LNCaP clone FGC (cell line): ENCODE measurements at regions not wholly inside any gene's neighbourhood (a gene's known extent, or its start where the extent isn't known, plus 50 kb on each side); places are given as distances from the start of the nearest gene placed in this dataset.

Experiments used
- DNase-seq: peaks from one replicate; pipeline ENCODE4 v3.0.0-alpha.2; 2011; ENCODE audit warnings: low read depth
- H3K4me3 ChIP-seq: 2 replicates; pipeline ENCODE4 v1.5.1; 2011; ENCODE audit warnings: mild to moderate bottlenecking, low read depth, low read length, control low read depth
- TF ChIP-seq, protein P1 (sequence below): IDR thresholded peaks from 2 replicates; pipeline ENCODE4 v1.5.1; 2012; ENCODE audit warnings: mild to moderate bottlenecking; ENCODE audit not compliant: control insufficient read depth, insufficient read depth; ENCODE audit errors: extremely low read depth

DNA sequence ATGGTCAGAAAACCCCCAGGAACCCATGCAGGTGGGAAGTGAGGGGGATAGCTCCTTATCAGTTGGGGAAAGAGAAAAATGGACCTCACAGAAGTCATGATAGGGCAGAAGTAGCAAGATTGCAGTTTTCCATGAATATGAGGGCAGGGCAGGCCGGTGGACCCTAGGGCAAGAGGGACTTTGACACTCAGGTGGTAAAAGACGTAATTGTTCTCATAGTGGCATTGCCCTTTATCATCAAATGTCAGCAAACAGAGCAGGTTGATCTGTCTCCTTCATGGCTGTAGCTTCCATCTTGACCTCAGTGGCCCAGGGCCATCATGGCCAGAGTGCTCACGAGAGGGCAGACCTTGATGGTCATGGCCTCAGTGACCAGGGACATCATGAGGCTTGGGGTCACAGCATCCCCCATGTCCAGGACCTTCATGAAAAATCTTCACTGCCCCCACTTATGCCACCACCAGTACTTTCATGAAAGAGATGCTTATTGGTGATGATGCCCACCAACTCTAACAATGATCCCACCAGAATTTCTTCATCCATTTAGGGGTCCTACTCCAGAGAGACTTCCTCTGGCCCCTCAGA is 127.1 kb downstream of the SNX19 start:
- H3K4me3 ChIP-seq = no peak overlapping the region
- no peak for DNase-seq
- TF ChIP-seq, protein P1, sequence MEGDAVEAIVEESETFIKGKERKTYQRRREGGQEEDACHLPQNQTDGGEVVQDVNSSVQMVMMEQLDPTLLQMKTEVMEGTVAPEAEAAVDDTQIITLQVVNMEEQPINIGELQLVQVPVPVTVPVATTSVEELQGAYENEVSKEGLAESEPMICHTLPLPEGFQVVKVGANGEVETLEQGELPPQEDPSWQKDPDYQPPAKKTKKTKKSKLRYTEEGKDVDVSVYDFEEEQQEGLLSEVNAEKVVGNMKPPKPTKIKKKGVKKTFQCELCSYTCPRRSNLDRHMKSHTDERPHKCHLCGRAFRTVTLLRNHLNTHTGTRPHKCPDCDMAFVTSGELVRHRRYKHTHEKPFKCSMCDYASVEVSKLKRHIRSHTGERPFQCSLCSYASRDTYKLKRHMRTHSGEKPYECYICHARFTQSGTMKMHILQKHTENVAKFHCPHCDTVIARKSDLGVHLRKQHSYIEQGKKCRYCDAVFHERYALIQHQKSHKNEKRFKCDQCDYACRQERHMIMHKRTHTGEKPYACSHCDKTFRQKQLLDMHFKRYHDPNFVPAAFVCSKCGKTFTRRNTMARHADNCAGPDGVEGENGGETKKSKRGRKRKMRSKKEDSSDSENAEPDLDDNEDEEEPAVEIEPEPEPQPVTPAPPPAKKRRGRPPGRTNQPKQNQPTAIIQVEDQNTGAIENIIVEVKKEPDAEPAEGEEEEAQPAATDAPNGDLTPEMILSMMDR = no peak

DNA sequence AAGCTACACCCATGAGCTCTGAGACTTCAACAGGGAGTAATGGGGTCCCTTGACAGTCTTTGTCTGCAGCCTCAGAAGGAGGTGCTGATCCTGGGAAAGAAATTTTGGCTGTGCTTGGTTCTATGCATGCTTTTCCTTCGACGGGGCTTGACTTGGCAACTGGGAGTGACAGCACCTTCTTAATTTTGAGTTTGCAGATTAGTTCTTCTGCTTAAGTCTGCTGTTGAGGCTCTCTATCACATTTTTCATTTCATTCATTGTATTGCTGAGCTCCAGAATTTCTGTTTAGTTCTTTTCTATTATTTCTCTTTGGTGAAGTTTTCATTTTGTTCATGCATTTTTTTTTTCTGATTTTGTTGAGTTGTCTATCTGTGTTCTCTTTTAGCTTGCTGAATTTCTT is 125.6 kb downstream of the SNX19 start:
- H3K4me3 ChIP-seq = no peak overlapping the region
- TF ChIP-seq, protein P1 = no peak

DNA sequence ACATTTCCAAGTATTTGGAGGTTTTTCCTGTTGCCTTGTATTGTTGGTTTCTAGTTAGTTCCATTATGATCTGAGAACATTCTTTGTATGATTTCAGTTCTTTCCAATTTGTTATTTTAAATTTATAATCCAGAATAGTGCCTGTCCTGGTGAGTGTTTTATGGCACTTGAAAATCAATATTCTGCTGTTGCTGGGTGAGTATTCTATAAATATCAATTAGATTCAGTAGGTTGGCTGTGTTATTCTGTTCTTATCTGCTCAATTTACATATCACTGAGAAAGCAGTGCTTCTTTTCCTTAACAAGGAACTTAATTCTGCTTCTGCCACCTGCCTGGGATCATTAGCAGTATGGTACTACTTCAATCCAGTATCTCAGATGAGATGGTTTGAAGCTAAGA is 123.5 kb downstream of the SNX19 start:
- no peak overlapping the region for H3K4me3 ChIP-seq
- TF ChIP-seq, protein P1 = no peak
- DNase-seq = no peak

More for the DNA sequence above, 125.6 kb downstream of the SNX19 start:
- no peak for DNase-seq

DNA sequence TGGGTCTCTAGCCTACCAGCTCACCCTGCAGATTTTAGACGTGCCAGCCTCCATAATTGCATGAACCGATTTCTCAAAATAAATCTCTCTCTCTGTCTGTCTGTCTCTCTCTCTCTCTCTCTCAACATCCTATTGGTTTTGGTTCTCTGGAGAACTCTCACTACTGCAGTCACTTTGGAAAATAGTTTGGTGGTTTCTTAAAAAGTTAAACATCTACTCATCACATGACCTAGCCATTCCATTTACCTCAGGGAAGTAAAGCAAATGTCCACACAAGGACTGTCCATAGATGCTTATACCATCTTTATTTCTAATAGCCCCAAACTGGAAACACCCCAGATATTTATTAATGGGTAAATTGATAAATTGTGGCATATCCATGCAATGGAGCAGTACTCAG is 119.5 kb downstream of the SNX19 start:
- DNase-seq = no peak
- H3K4me3 ChIP-seq = no peak overlapping the region
- TF ChIP-seq, protein P1 = no peak

DNA sequence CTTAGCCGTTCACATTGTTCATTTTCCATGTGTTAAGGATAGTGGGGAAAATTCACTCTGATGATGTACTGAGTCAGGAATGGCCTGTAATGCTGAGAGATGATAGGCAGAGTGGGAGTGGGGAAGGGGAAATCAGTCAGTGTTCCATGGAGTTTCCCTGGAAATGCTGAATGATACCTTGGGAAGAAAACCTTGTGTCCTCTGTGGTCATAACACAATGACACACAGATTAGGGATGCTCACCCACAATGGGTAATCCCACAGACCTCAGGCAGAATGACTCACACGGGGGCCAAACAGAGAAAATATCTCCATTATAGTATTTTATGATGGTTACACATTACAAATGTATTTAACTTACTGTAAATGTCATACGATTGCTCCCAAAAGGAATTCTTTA is 118.0 kb downstream of the SNX19 start:
- no peak overlapping the region for H3K4me3 ChIP-seq
- TF ChIP-seq, protein P1 = no peak
- DNase-seq = no peak

DNA sequence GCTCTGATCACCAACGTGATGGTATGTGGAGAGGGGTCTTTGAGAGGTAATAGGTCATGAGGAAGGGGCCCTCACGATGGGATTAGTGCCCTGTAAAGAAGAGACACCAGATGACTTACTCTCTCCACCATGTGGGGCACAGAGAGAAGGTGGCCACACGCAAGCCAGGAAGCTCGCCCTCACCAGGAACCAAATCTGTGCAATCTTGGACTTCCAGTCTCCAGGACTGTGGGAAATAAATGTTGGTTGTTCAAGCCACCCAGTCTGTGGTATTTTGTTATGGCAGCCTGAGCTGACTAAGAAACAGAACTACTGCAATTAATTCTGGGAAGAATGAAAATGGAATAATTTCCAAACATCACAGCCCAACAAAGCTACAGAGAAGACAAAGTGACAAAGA is 117.5 kb downstream of the SNX19 start:
- no peak for DNase-seq

More for the DNA sequence above, 117.5 kb downstream of the SNX19 start:
- H3K4me3 ChIP-seq = no peak overlapping the region
- TF ChIP-seq, protein P1 = no peak
